VCaP (cell line): ENCODE measurements at regions not wholly inside any gene's neighbourhood (a gene's known extent, or its start where the extent isn't known, plus 50 kb on each side); places are given as distances from the start of the nearest gene placed in this dataset.

ENCODE experiments used
- H3K27ac ChIP-seq: fragments of 450-650 bp; 2 replicates; pipeline ENCODE4 v1.5.1; 2017
- CTCF ChIP-seq: fragments of 450-650 bp; conservative IDR thresholded peaks from 2 replicates; pipeline ENCODE4 v1.5.1; 2017; ENCODE audit warnings: mild to moderate bottlenecking, moderate library complexity

GRCh38 chr3:162770551-162770950, 1273.9 kb downstream of the OTOL1 start:
- no peak for TF ChIP-seq CTCF
- no peak overlapping the region for H3K27ac ChIP-seq

GRCh38 chr3:162774613-162775100, 1278.0 kb downstream of the OTOL1 start:
- no peak overlapping the region for H3K27ac ChIP-seq
- no peak for TF ChIP-seq CTCF

GRCh38 chr3:162776148-162776547, 1279.5 kb downstream of the OTOL1 start:
- H3K27ac ChIP-seq = no peak overlapping the region
- no peak for TF ChIP-seq CTCF

GRCh38 chr3:162777118-162777517, 1280.5 kb downstream of the OTOL1 start:
- peak; percentile 69 for TF ChIP-seq CTCF
- no peak overlapping the region for H3K27ac ChIP-seq

GRCh38 chr3:162780313-162780712, 1283.7 kb downstream of the OTOL1 start:
- no peak overlapping the region for H3K27ac ChIP-seq
- TF ChIP-seq CTCF = no peak

- TF ChIP-seq CTCF = peak; percentile 53
- H3K27ac ChIP-seq = no peak overlapping the region
Observed at GRCh38 chr3:162799910-162800309, 1303.3 kb downstream of the OTOL1 start.

GRCh38 chr3:162802228-162802965, 1305.8 kb downstream of the OTOL1 start:
- H3K27ac ChIP-seq = no peak overlapping the region
- no peak for TF ChIP-seq CTCF
